Fibroblast of pulmonary artery (primary cell): ENCODE measurements at regions not wholly inside any gene's neighbourhood (a gene's known extent, or its start where the extent isn't known, plus 50 kb on each side); places are given as distances from the start of the nearest gene placed in this dataset.
"Not testable (repeated sequence)": the region's sequence is repeated elsewhere in the genome, so short reads cannot be mapped to it uniquely, and the experiment has no call there.

Experiments used
- DNase-seq: peaks from one replicate; pipeline ENCODE4 v3.0.0-alpha.2; 2010; ENCODE audit warnings: low read depth
- H3K4me3 ChIP-seq: replicated peaks from 2 replicates; pipeline ENCODE4 v1.5.1; 2011; ENCODE audit warnings: low read depth, mild to moderate bottlenecking, control low read depth, low read length, moderate library complexity
- TF ChIP-seq, protein P1 (sequence below): IDR thresholded peaks from 2 replicates; pipeline ENCODE4 v1.5.1; 2011; ENCODE audit warnings: mild to moderate bottlenecking, control low read depth, low read length, inconsistent platforms; ENCODE audit errors: missing control alignments

DNA sequence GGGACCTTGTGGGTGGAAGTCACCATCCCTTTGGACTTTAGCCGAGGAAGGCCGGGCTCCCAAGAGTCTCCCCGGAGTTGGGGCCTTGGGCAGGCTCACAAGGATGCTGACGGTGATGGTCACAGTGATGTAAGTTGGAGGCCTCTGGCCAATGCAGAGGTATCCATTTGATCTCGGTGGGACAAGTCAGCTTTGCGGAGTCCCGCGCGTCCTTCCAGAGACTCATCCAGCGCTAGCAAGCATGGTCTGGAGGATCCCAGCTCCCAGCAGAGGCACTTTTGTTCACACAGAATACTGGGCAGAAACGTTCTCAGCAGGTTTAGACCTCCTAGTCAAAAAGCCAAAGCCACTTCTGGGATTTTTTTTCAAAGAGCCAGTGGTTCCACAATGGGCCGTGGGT lies 103.8 kb upstream of the ANKRD30BL start:
- not testable (repeated sequence) for H3K4me3 ChIP-seq, DNase-seq

DNA sequence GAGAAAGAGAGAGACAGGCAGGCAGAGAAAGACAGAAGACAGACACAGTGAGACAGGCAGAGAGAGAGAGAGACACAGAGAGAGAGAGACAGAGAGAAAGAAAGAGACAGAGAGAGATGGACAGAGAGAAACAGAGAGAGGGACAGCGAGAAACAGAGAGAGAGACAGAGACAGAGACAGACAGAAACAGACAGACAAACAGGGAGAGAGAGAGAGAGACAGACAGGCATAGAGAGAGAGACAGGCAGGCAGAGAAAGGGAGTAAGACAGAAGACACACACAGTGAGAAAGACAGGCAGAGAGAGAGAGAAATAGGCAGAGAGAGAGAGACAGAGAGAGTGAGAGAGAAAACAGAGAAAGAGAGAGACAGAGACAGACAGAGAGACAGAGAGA lies 105.3 kb upstream of the ANKRD30BL start:
- no peak overlapping the region for H3K4me3 ChIP-seq
- DNase-seq: peak; percentile 4
- TF ChIP-seq, protein P1, sequence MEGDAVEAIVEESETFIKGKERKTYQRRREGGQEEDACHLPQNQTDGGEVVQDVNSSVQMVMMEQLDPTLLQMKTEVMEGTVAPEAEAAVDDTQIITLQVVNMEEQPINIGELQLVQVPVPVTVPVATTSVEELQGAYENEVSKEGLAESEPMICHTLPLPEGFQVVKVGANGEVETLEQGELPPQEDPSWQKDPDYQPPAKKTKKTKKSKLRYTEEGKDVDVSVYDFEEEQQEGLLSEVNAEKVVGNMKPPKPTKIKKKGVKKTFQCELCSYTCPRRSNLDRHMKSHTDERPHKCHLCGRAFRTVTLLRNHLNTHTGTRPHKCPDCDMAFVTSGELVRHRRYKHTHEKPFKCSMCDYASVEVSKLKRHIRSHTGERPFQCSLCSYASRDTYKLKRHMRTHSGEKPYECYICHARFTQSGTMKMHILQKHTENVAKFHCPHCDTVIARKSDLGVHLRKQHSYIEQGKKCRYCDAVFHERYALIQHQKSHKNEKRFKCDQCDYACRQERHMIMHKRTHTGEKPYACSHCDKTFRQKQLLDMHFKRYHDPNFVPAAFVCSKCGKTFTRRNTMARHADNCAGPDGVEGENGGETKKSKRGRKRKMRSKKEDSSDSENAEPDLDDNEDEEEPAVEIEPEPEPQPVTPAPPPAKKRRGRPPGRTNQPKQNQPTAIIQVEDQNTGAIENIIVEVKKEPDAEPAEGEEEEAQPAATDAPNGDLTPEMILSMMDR: no peak

DNA sequence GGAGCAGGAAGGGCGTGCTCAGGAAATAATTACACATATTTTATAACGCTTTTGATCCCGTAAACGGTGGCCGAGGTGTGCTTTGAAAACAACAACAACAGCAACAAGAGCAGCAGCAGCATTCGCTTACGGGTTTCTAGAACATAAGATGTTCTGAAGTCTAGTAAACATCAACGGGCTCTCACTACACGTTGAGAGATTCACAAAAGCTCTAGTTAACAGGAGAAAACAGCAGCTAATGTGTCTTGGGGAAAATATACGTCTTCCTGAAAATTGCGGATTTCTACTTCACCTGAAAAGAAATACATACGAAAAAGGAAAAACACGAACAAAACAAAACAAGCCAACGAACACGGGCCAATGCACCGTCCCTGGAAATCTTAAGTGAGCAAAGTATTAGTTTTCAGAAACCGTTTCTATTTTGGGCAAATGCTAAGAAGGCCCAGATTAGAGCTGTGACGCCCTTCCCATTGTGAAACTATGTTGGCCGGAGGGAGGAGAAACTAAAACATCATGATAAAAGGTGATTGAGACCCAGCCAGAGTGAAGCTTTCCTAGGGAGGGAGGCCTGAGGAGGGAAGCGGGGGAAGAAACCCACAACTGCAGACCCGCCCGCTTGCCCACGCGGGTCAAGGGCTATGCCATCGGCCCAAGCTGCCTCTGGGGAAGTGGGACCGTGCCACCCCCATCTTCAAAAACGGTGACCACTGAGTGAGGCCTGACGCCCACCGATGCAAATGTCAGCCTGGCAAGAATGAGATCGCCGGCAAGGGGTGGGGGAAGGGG lies 105.9 kb upstream of the ANKRD30BL start:
- H3K4me3 ChIP-seq: peak overlapping the region; percentile 15
- peak; percentile 87 for DNase-seq

- H3K4me3 ChIP-seq: peak overlapping the region; percentile 26
- peak; percentile 76 for DNase-seq
These were observed 106.7 kb upstream of the ANKRD30BL start for GRCh38 chr2:132268284-132268976.

DNA sequence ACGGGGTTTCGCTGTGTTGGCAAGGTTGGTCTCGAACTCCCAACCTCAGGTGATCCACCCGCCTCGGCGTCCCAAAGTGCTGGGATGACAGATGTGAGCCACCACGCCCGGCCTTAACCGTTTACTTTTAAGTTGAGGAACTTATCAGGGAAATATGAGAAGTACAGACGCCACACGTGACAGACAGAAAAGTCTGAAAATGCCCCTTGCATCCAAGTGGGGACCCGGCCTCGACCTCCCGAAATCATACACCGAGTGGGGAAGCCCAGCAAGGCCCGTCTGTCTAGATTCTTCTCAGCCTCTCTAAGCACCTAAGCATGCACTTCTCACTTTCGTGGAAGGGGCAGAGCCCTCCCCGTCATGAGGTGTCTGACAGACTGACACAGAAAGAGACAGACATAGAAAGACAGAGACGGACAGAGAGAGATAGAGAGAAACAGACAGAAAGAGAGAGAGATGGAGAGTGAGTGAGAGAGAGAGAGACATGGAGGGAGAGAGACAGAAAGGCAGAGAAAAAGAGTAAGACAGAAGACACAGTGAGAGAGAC lies 107.3 kb upstream of the ANKRD30BL start:
- TF ChIP-seq, protein P1: no peak
- no peak overlapping the region for H3K4me3 ChIP-seq
- no peak for DNase-seq

More at GRCh38 chr2:132268284-132268976, 106.7 kb upstream of the ANKRD30BL start:
- TF ChIP-seq, protein P1: peak; percentile 41

DNA sequence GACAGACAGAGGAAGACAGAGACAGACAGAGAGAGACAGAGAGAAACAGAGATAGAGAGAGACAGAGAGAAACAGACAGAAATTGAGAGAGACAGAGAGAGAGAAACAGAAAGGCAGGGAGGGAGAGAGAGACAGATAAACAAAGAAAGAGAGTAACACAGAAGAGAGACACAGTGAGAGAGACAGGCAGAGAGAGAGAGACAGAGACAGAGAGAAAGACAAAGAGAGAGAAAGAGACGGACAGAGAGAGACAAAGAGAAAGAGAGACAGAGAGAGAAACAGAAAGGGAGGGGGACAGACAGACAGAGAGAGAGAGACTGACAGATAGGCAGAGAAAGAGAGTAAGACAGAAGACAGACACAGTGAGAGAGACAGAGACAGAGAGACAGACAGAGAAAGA lies 108.5 kb upstream of the ANKRD30BL start:
- no peak overlapping the region for H3K4me3 ChIP-seq
- no peak for DNase-seq
- TF ChIP-seq, protein P1: no peak

GRCh38 chr2:132270981-132271546 lies 109.3 kb upstream of the ANKRD30BL start:
- H3K4me3 ChIP-seq: no peak overlapping the region
- TF ChIP-seq, protein P1: no peak

DNA sequence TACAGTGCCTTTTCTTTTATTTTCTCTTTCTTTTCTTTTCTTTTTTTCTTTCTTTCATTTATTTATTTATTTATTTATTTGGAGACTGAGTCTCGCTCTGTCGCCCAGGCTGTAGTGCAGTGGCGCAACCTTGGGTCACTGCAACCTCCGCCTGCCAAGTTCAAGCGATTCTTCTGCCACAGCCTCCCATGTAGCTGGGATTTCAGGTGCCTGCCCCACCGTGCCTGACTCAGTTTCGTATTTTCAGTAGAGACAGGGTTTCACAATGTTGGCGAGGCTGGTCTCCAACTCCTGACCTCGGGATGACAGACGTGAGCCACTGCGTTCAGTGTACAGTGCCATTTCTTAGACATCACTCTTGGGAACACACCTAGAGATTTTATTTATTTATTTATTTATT lies 110.0 kb upstream of the ANKRD30BL start:
- not testable (repeated sequence) for DNase-seq, H3K4me3 ChIP-seq

More at GRCh38 chr2:132270981-132271546, 109.3 kb upstream of the ANKRD30BL start:
- no peak for DNase-seq
